ENCODE measurements at regions not wholly inside any gene's neighbourhood (a gene's known extent, or its start where the extent isn't known, plus 50 kb on each side); places are given as distances from the start of the nearest gene placed in this dataset.

GRCh38 chr12:4034921-4035320 is 161.7 kb upstream of the PARP11 start:
- TF ChIP-seq SP1 (IDR thresholded peaks at IDR 0.05; ENCODE audit: low read depth) = no peak
- no peak for TF ChIP-seq CTCF (IDR thresholded peaks at IDR 0.05 in 2 of 3, conservative IDR thresholded peaks at IDR 0.05 in 1 of 3; ENCODE audit: borderline replicate concordance in 1 of 3, insufficient read depth in 1 of 3, low read depth in 2 of 3, low read length in 2 of 3)
- no peak for TF ChIP-seq RAD21 (IDR thresholded peaks at IDR 0.05; ENCODE audit: low read depth)
- no peak for TF ChIP-seq SIN3A (IDR thresholded peaks at IDR 0.05; ENCODE audit: low read depth)
- TF ChIP-seq ELF1 (IDR thresholded peaks at IDR 0.05; ENCODE audit: borderline replicate concordance, low read depth) = no peak
- TF ChIP-seq YY1 (IDR thresholded peaks at IDR 0.05; ENCODE audit: extremely low read depth, insufficient replicate concordance, low read depth, low read length) = no peak
- no peak for TF ChIP-seq SRF (IDR thresholded peaks at IDR 0.05; ENCODE audit: low read depth)
- TF ChIP-seq POLR2A (IDR thresholded peaks at IDR 0.05; ENCODE audit: borderline replicate concordance, extremely low read depth, insufficient read depth, insufficient read length) = no peak
- TF ChIP-seq POLR2AphosphoS5 (IDR thresholded peaks at IDR 0.05; ENCODE audit: low read depth, low read length) = no peak
- no peak for TF ChIP-seq MAX (IDR thresholded peaks at IDR 0.05)
- TF ChIP-seq TCF7L2 (IDR thresholded peaks at IDR 0.05; ENCODE audit: borderline replicate concordance, extremely low read depth, insufficient read depth, insufficient read length) = no peak
- no peak for TF ChIP-seq ZBTB33 (IDR thresholded peaks at IDR 0.05; ENCODE audit: extremely low read depth, insufficient replicate concordance, low read length)
- no peak for TF ChIP-seq FOSL1 (IDR thresholded peaks at IDR 0.05; ENCODE audit: low read depth)

Data from HCT116 (cell line).